GM20000 (cell line): ENCODE measurements at regions not wholly inside any gene's neighbourhood (a gene's known extent, or its start where the extent isn't known, plus 50 kb on each side); places are given as distances from the start of the nearest gene placed in this dataset.

Experiments used
- DNase-seq: peaks from one replicate; pipeline ENCODE4 v3.0.0; 2012; ENCODE audit warnings: low spot score
- CTCF ChIP-seq: IDR thresholded peaks from 2 replicates; pipeline ENCODE4 v1.5.1; 2012; ENCODE audit warnings: mild to moderate bottlenecking, control low read depth; ENCODE audit errors: extremely low read depth, missing control alignments

- no peak for TF ChIP-seq CTCF
- DNase-seq: no peak
These were observed 303.9 kb downstream of the ASMT start for GRCh38 chrX:1918780-1919179.

GRCh38 chrX:1925053-1925481, 310.2 kb downstream of the ASMT start:
- no peak for DNase-seq
- no peak for TF ChIP-seq CTCF

- TF ChIP-seq CTCF: no peak
- DNase-seq: no peak
These were observed 313.9 kb downstream of the ASMT start for GRCh38 chrX:1928805-1929204.

GRCh38 chrX:1932231-1932630, 317.4 kb downstream of the ASMT start:
- TF ChIP-seq CTCF: no peak
- no peak for DNase-seq

GRCh38 chrX:1933964-1934363, 319.1 kb downstream of the ASMT start:
- TF ChIP-seq CTCF: no peak
- DNase-seq: no peak

- DNase-seq: no peak
- no peak for TF ChIP-seq CTCF
These were observed 320.9 kb downstream of the ASMT start for GRCh38 chrX:1935805-1936204.

GRCh38 chrX:1938190-1938589, 323.3 kb downstream of the ASMT start:
- no peak for TF ChIP-seq CTCF
- DNase-seq: no peak
